ENCODE measurements at regions not wholly inside any gene's neighbourhood (a gene's known extent, or its start where the extent isn't known, plus 50 kb on each side); places are given as distances from the start of the nearest gene placed in this dataset.

DNA sequence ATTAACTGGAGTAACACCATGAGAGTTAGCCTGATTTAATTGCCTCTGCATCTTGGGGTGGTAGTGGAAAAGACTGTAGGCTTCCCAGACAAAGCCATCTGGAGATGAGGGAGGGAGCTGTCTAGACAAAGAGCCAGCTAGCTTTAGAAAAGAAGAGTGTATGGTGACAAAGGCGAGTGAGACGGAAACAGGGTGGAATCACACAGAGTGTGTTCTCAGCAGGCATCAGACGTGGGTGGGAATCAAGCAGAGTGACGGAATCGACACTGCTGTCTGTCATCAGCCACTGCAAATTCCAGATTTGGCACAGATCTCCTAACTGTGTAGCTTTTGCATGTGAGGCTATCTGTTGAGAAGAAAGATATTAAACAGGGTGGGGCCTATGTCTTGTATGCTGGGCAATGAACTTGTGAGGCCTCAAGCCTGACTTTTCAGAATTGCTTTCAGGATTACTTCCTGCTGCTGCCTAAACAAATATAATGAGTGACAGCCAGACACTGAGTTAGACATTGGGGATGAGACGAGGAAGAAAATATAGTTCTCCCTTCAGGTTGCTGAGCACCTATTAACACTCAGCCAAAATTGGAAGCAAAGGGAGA is 236.5 kb upstream of the GRIP1 start:
- DNase-seq = no peak

DNA sequence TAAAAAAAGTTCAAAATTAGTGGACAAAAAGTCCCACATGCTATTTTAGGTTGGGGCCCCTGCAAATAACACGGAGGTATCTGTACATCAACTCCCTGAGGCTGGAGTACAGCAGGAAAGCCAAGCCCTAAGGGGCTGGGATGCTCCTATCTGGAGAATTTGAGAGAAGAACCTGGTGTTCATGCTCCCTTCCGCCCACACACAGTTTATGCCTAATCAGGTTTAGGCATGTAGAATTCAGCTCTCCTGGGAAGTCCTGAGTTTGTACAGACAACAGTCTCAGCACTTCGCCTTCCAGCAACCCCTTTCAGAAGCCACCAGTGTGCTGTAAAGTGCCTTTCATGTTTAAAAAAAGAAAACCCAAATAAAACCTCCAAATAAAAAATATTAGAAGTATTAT is 237.3 kb upstream of the GRIP1 start:
- no peak for DNase-seq

DNA sequence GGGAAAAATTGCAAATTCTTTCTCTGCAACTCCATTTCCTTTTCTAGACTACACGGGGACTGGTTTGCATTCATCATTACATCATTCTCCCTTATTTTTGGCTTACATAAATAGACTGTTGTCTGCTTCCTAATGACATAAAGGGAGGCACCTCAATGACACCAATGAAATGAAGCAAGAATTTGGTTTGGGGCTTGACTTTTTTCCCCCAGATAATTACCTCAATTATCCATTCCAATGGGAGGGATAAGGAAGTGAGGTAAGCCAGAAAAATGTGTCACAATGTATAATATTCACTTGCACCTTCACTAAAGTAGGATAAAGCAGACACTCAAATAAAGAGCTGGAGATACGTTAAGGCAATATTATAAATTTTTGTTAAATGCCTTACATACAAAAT is 240.6 kb upstream of the GRIP1 start:
- DNase-seq = no peak

DNA sequence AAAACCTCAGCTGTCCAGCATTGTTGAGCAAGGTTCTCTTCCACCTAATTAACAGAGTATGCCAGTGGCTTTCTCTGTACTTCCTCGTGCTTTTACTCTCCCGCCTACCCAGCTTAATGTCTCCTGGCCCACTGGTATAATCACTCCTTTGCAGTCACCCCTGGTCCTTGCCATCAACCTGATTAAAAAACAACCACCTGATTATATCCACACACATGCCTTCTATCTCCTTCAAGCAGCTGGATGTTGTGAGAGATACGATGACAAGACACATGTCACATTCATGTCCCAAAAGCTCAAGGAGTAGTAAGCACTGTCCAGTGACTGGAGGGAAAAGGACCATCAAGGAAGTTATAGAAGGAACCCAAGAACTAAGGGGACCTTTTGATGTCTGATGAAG is 241.3 kb upstream of the GRIP1 start:
- no peak for DNase-seq

DNA sequence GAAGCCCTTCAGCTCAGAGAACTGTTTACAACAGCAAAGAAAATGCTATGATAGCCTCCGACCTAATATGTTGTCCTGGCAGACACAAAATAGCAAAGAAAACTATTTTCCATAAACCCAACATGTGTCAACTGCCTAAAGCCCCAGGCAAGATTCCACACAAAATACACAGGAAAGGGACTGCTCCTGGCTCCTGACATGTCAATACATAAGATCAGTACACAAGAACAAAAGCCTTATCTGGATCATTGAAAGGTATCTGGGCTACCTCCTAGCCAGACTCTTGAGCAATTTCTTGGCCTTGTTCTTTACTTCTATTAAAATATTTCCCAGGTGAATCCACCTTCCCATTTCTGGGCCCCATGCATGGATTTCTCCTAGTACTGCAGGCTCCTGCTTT is 242.3 kb upstream of the GRIP1 start:
- DNase-seq = no peak

DNA sequence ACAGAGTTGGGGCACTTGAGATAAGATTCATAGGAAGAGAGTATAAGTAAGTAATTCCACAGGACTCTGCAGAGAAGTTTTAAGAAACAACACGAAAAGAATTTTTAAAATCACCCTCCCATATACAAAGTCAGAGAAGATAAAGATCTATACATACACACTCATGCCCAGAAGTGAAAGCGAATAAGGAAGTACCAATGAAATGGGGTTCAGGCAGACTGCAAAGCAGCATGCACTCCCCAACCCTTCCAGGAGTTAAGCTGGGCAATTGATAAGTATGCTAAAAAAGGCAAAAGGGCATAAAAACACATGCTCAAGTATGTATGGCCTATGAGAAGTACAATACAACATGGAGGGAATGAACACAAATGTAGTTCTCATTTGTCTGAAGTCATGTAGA is 246.2 kb upstream of the GRIP1 start:
- no peak for DNase-seq

DNA sequence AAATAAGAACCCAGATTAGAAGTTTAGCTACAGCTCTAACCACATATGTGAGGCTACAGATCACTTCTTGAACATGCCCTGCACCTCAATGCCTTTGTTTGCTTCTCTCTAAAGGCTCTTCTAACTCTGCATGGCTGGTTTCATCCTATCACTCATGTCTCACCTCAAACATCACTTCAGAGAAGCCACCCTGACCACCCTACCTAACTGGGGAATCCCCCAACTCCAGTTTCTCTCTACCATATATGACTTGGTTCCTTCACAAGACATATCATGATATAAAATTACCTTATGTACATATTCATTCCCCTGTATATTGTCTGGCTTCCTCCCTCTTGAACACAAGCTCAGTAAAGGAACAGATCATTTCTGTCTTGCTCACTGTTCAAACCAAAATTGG is 250.2 kb upstream of the GRIP1 start:
- no peak for DNase-seq

DNA sequence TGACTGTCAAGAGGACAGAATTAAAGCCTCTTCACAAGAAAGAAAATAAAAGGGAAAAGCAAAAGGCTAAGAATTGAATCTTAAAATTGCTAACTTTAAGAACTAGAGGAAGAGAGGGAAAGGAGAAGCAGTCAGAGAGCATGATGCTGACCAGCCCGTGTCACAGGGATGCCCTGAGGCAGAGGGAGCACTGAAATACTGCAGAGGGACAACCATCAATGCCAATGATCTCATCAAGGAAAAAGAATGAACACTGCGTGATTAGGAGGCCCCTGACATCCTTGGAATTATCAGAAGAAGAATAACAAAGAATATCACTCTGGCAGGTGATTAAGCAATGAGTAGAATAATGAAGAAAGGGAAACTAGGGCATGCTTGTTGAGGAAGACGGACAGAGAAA is 252.2 kb upstream of the GRIP1 start:
- no peak for DNase-seq

DNA sequence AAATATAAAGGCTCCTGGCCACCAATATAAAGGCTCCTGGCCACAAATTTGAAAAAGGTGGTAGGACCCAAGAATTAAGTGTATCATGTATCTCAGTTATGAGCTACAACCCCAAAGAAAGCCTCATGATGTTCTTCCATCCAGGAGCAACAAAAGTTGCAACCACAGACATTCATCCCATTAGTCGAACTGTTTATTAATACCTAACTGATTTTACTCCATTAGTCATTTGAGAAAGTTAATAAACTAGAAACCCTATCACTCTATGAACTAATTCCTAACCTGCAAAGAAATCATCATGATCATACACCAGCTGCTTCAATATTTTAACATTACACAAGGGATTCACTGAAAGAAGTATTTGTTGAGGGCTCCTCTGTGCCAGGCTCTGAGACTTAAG is 253.2 kb upstream of the GRIP1 start:
- no peak for DNase-seq

DNA sequence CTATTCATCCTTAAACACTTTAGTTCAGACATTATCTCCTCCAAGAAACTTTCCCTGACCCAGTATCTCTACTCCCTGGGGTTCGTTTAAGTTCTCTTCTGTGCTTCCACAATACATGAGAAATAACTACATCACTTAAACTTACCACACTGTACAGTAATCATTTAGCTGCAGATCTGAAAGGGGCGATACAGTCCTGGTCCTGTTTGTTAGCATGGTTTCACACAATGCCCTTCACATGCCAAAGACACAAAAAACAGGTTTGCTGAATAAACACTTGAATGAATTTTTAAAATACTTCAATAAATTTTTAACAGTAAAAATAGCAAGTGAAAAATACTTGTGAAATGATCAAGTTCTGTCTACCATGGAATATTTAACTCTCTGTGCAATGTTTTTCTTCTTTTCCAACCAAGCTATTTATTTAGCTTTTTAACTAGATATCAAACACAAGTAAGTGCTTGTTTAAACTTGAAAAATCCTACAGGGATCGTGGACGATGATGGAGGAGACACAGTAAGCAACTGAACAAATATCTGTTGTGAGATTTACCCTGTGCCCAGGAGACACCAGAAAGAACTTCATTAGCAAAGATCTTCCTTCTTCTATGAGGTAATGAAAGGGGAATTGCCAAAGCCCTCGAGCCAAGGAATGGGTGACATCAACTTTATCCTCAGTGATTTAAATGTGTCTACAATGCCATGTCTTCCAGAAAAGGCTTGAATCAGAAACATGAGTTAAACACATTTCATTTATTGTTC is 255.6 kb upstream of the GRIP1 start:
- DNase-seq = no peak

DNA sequence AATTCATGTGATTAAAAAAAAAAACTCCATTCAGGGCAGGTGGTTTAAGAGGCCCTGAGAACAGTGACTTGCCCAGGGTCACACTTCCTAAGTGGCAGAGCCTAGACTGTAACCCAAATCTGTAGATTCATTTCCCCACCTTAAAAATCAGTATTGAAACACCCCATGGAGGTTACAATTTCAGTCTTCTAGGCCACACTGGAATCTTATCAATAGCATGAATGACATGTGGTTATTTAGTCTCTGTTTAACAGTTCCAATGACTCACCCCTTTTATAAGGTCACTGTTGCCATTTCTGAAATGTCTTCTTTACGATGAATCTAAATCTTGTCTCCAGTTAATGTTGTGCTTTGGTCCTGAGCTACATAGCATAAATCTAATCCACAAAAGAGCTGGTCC is 262.3 kb upstream of the GRIP1 start:
- no peak for DNase-seq

DNA sequence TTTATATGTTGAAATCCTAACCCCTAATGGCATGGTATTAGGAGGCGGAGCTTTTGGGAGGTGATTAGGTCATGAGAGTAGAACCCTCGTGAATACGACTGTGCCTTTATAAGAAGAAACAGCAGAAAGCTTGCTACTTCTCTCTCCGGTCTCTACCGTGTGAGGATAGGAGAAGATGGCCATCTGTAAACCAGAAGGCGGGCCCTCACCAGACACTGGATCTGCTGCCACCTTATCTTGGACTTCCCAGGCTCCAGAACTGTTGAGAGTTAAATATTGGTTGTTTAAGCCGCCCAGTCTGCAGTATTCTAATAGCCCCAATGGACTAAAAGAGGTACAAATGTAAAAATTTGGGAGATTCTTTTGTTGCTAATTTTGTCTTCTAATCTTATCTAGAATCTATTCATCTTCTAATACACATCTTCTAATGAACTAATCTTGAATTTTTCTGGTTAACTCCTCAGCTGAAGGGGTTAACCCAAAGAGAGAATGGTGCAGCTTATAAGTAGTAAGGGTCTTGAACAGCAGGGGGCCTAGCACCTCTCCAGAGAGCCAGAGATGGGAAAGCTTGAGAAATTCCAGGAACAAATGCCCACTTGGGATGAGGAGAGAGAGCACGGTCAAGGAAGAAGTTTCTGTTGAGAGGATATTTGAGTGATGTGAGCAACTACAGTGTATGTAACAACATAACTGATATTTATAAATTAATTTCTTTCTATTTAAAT is 264.0 kb upstream of the GRIP1 start:
- no peak for DNase-seq

DNA sequence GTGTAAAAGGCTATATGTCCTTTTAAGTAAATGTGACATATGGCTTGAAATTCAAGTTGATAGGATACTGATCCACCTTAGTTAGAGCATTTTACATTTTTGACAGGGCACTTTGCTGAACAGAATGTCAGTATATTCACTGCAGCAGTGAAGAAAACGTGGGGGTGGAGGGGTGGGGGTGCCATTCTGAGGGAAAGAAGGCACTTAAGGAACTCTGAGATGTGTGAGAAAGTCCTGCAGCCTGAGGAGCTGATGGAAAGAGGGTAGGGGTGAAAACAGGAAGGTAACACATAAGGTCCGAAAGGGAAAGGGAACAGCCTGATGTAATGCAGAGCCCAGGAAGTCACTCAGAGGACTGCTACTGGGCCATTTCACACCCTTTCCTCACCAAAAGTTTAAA is 265.5 kb upstream of the GRIP1 start:
- no peak for DNase-seq

DNA sequence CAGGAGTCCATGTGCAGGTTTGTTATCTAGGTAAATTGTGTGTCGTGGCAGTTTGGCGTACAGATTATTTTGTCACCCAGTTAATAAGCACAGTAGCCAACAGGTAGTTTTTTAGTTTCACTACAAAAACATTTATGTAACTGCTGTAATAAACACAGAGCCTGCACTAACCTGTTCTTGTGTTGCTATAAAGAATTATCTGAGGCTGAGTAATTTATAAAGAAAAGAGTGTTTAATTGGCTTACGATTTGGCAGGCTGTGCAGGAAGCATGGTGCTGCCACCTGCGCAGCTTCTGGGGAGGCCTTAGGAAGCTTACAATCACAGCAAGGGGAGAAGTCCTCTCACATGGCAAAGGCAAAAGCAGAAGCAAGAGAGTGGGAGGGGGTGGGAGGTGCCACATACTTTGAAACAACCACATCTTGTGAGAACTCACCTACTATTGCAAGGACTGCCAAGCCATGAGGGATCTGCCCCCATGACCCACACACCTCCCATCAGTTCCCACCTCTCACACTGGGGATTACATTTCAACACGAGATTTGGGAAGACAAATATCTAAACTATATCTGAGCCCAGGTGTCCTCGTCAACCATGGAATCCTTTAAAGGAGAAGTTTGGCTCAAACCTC is 266.4 kb upstream of the GRIP1 start:
- no peak for DNase-seq

DNA sequence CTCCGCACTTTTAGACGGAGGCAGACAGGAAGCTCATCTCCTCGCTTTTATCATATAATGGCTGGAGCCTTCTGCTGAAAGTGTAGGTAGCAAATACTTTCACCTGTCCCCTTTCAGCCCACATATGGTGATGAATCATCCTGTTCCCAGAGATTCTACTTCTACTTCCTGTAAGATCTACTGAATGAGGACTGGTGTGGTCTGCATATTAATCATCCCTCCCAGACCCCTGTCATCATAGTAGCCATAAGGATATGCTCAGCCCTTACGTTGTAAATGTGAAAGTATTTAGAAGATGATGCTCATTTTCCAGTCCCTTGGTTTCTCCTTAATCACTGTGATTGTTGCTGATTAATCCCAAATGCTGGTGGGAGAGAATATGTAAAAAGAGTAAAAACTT is 268.2 kb upstream of the GRIP1 start:
- DNase-seq = no peak

DNA sequence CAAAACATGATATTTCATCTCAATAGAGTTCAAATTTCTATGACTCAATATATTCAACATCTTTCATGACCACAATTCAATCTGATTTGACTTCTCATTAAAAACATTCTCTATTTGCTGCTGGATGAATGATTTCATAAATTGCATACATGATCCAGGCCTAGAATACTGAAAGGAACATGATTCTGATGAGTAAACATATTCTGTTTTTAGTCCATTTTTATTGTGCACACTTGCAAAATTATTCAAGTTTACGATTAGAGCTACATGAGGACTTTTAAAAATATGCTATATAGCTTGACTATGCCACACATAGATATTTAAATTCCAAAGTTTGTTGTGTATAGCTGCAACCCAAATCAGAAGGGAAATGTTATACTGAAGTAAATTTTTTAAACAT is 273.8 kb upstream of the GRIP1 start:
- DNase-seq = no peak

DNA sequence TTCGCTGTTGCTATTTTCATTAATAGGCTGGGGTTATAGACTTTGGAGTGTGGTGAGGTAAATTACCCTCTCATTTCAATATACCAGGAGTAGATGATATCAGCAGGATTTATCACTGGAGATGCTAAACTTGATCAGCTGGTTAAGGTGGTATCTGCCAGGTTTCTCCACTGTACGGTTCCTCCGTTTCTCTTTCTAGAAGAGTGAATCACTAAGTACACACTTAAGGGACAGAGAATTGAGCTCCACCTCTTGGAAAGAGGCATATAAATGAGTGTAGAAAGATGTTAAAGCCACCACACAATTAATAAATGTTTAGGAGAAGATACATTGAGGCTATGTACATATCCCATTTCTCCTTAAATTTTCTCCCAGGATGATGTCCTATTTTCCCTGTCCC is 277.4 kb upstream of the GRIP1 start:
- DNase-seq = no peak

DNA sequence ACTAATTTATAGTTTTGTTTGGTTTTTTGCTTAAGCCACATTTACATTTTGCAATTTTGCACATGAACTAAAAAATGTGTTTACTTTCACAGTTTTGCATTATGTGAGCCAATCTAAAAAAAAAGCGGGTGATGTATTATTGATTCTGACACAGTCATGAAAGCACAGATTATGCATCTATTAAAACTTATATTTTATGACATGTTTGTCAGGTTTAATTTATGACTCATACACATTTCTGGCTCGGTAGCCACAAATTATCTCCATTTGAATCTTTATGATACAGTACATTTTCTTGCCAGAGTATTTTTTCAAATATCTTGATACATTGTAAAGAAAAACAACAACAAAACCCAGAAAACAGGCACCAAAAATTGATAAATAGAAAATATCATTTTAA is 280.4 kb upstream of the GRIP1 start:
- no peak for DNase-seq

DNA sequence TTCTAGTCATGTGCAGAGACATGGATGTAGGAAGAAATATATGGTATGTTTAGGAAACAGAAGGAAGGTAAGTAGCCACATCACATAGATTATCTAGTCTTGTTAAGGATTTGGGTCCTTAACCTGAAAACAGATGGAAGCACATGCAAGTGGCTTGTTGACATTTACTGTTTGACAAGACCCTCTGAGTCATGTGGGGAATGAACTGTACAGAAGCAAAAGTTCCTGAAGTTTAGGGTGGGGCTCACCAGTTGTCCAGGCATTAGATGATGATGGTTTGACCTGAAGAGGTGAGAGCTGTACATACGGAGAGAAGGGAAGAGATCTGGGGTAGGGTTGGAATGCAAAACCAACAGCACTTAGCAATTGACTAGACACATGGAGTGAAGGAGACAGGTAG is 281.1 kb upstream of the GRIP1 start:
- no peak for DNase-seq

DNA sequence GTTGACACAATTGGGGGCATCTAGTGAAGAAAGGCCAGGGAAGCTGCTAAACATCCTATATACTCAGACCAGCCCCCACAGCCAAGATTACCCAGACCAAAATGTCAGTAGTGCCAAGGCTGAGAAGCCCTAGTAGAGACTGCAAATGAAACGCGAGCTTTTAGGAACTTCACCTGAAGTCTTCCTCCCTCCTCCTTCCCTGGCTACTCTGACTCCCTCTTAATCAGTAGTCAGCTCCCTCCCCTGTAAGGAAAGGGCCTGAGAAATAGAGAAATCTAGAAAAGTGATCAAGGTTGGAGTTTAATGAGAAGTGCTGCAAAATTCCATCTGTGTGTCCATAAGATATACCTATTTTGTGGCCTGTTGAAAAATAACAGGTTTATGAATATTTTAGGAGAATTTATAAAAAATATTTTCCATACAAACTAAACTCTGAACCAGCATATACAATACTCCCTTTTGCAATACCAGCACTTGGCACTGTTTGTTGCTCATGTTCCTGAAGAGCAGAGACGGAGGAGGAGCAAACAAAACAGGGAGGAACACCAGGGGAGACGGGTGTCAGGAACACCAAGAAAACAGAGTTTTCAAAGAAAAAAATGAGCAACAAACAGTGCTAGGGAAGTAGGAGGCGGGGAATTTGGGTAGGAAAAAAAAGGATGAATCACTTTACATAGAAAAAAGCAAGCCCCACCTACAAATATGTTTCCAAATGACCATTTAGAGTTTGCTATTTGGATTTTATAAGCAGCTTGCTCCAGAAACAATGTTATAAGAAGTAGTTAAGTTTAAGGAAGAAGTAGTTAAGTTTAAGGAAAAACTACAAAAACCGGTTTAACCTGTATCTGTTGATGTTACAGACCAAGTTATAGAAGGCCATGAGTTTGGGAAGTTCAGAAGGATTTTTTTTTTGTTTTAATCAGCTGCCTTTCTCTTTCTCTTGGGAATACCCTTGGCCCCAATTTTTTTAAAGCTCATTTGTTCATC is 282.1 kb upstream of the GRIP1 start:
- no peak for DNase-seq

DNA sequence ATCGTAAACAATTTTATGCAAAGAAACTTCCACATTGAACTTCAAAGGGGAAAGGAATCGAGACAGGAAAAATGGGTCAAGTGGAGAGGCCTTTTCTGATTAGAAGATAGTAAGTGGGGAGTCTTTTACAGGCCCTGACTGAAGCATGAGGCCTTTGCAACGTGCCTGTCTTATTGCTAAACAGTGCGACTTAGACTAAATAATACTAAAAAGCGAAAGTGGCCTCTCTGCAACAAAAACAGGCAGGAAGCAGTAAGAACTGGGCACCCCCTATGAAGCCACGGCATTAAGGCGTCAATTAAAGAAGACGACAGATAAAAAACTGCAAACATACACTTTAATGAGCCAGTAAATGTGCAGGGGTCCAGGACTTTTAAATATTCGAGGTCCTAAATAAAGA is 283.4 kb upstream of the GRIP1 start:
- no peak for DNase-seq

DNA sequence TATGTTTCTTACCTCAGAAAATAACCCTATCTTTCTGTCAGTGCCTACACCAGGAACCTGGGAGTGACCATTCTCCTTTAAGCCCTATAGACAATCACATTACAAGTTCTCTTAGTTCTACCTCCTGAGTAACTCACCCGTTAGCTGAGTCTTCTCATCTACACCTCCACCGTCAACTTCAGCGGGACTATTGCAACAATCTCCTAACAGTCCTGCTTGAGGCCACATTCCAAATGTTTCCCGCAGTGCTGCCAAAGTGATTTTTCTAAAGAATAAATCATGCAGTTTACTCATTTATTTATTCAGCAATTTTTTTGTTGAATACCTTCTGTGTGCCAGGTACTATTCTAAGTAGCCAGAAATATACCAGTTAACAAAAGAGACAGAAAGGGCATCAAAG is 285.0 kb upstream of the GRIP1 start:
- no peak for DNase-seq
